GM12892 (cell line): ENCODE measurements at regions not wholly inside any gene's neighbourhood (a gene's known extent, or its start where the extent isn't known, plus 50 kb on each side); places are given as distances from the start of the nearest gene placed in this dataset.

Source experiments
- DNase-seq: peaks from one replicate; pipeline ENCODE4 v3.0.0; 2011; ENCODE audit not compliant: insufficient read length
- FAIRE-seq: peaks from 2 replicates; lab custom pipeline; 2011; peaks lifted over from hg19 to GRCh38; lab: Jason Lieb, UNC
- POLR2A ChIP-seq: IDR thresholded peaks from 2 replicates; pipeline ENCODE4 v1.6.1; 2011; ENCODE audit warnings: low read depth, low read length, control low read depth
- POLR2AphosphoS5 ChIP-seq: IDR thresholded peaks from 2 replicates; pipeline ENCODE4 v1.6.1; 2011; ENCODE audit warnings: low read depth, low read length, control low read depth
- TAF1 ChIP-seq: IDR thresholded peaks from 2 replicates; pipeline ENCODE4 v1.6.1; 2011; ENCODE audit warnings: low read depth, mild to moderate bottlenecking, control low read depth, low read length, borderline replicate concordance

- DNase-seq = no peak
- no peak for FAIRE-seq
- no peak for TF ChIP-seq TAF1
- TF ChIP-seq POLR2A = no peak
- no peak for TF ChIP-seq POLR2AphosphoS5
These were observed 167.1 kb upstream of the RAI14 start for GRCh38 chr5:34488984-34489383.

DNA sequence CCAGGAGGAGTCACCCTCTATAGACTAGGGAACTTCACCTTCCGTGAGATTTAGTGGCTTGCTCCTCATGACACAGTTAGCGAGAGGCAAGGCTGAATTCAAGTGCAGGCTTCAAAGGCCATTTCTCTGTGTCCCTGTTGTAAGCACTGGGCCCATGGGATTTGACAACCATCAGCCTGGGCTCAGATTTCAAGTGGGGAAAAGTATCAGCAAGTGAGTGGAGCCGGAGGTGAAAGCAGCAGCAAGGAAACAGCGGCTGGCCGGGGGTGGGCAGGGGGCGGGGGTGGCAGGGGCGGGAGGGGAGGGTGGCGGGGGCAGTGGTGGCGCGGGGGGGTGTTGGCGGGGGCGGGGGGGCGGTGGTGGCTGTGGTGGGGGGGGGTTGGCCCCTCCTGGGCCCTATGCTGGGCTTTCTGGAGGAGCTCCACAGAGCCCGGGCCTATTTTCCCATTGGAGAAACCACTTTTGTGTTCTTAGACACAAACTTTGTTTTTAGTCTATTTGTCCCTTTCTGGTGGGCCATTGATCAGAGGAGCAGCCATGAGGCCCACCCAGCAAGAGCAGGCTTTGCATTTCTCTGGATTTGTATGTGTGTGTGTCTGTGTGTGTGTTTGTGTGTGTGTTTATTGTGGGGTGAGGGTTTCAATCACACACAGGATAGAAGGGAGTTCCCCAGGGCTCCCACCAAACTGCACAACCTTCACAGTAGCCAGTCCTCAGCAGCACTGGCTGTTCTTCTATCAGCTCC lies 165.4 kb upstream of the RAI14 start:
- no peak for FAIRE-seq
- no peak for DNase-seq
- no peak for TF ChIP-seq POLR2A
- no peak for TF ChIP-seq TAF1
- TF ChIP-seq POLR2AphosphoS5 = no peak

DNA sequence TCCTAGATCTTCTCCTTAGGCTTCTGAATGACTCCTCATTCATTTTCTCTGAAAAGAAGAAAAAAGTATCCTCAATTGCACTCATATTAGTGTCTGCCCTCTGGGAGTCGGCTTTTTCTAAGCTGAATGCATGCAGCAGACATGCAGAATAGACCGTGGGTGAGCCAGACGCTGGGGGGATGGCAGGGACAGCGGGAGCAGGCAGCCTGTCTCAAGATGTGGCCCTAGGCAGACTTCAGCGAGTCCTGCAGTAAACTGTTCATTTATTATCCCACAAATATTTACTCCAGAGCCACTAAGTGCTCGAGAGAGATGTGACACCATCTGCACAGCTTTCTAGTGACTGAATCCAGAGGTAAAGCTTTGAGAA lies 164.9 kb upstream of the RAI14 start:
- FAIRE-seq (no peak), DNase-seq (no peak)
- TF ChIP-seq POLR2A (no peak), TAF1 (no peak), POLR2AphosphoS5 (no peak)

- no peak for DNase-seq
- no peak for FAIRE-seq
- TF ChIP-seq POLR2AphosphoS5 (no peak), POLR2A (no peak), TAF1 (no peak)
These were observed 161.9 kb upstream of the RAI14 start for GRCh38 chr5:34494111-34494755.

- DNase-seq (no peak), FAIRE-seq (no peak)
- TF ChIP-seq POLR2AphosphoS5 (no peak), TAF1 (no peak), POLR2A (no peak)
These were observed 160.9 kb upstream of the RAI14 start for GRCh38 chr5:34495178-34495577.

DNA sequence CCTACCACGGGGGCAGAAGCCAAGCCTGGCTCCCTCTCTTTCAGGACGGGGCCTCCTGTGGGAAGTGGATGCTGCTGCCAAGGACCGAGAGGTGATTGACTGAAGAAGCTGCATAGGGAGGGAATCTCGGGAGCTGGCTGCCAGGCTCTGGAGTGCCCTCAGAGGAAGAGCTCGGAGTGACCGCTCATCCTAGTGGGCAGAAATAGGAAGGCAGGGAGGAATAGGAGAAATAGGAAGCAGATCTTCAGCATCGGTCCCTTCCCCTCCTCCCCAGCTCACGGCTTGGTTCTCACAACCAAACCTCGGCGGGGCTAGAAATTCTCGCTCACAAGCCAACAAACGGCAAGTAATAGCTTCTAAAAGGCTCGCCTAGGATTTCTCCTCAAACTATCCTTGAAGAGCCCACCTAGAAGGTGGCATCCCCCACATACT lies 159.9 kb upstream of the RAI14 start:
- no peak for FAIRE-seq
- no peak for DNase-seq
- TF ChIP-seq POLR2A (no peak), TAF1 (no peak), POLR2AphosphoS5 (no peak)

- FAIRE-seq (no peak), DNase-seq (no peak)
- no peak for TF ChIP-seq TAF1
- no peak for TF ChIP-seq POLR2A
- no peak for TF ChIP-seq POLR2AphosphoS5
These were observed 159.2 kb upstream of the RAI14 start for GRCh38 chr5:34496701-34497469.

DNA sequence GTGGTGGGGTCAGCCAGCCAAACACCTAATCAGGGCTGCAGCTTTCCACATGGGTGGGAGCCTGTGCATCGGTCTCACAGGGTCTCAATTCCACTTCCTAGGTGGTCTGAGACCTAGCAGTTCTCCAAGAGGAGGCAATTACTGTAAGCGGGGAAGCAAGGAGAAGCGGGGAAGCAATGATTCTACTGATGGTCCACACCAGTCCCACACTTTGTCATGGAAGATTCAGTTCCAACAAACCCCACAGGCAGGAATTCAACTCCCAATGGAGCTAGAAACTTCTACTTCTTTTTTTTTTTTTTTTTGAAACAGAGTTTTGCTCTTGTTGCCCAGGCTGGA lies 158.7 kb upstream of the RAI14 start:
- TF ChIP-seq POLR2A (no peak), TAF1 (no peak)
- no peak for FAIRE-seq
- DNase-seq = no peak

- FAIRE-seq = no peak
- TF ChIP-seq POLR2A = no peak
- TF ChIP-seq POLR2AphosphoS5 = no peak
- TF ChIP-seq TAF1 = no peak
- no peak for DNase-seq
These were observed 157.6 kb upstream of the RAI14 start for GRCh38 chr5:34498572-34498971.

GRCh38 chr5:34499001-34499734 lies 157.0 kb upstream of the RAI14 start:
- FAIRE-seq (peak; percentile 92), DNase-seq (no peak)
- no peak for TF ChIP-seq POLR2AphosphoS5
- TF ChIP-seq POLR2A = peak; percentile 48; the same call in 1 of the 2 replicates

- DNase-seq (no peak), FAIRE-seq (no peak)
- TF ChIP-seq POLR2AphosphoS5 = no peak
- TF ChIP-seq TAF1 = no peak
- no peak for TF ChIP-seq POLR2A
These were observed 155.8 kb upstream of the RAI14 start for GRCh38 chr5:34500236-34500847.
